Suprapubic skin (tissue), 4 donors: ENCODE measurements at regions not wholly inside any gene's neighbourhood (a gene's known extent, or its start where the extent isn't known, plus 50 kb on each side); places are given as distances from the start of the nearest gene placed in this dataset.

Experiments
- DNase-seq, 2 donors: peaks; one replicate each; pipeline ENCODE4 v3.0.0-alpha.2; 2019; ENCODE audit warnings: low spot score in 2 of 2
- H3K27ac ChIP-seq: fragments of 200-600 bp; sonication (generic); one replicate; pipeline ENCODE4 v1.5.1; 2019
- H3K27me3 ChIP-seq: fragments of 200-600 bp; sonication (generic); one replicate; pipeline ENCODE4 v1.5.1; 2019
- H3K36me3 ChIP-seq: fragments of 200-600 bp; sonication (generic); one replicate; pipeline ENCODE4 v1.5.1; 2019
- H3K4me1 ChIP-seq: fragments of 200-600 bp; sonication (generic); one replicate; pipeline ENCODE4 v1.5.1; 2019
- H3K4me3 ChIP-seq: fragments of 200-600 bp; sonication (generic); one replicate; pipeline ENCODE4 v1.5.1; 2019; ENCODE audit warnings: mild to moderate bottlenecking
- H3K9me3 ChIP-seq: fragments of 200-600 bp; sonication (generic); one replicate; pipeline ENCODE4 v1.5.1; 2019
- CTCF ChIP-seq, 2 donors: fragments of 200-600 bp in 1 of 2; fragments of 450-650 bp in 1 of 2; sonication (generic) in 1 of 2; IDR thresholded peaks; one replicate each; pipeline ENCODE4 v1.5.1; 2016 to 2019; ENCODE audit warnings: antibody characterized with exemption in 2 of 2, mild to moderate bottlenecking in 1 of 2, moderate library complexity in 1 of 2
- EP300 ChIP-seq: sonication (generic); formaldehyde crosslinking; IDR thresholded peaks from one replicate; pipeline ENCODE4 v1.6.1; 2017; ENCODE audit warnings: antibody characterized with exemption
- POLR2A ChIP-seq, 2 donors: fragments of 450-650 bp; IDR thresholded peaks; one replicate each; pipeline ENCODE4 v1.6.1; 2017; ENCODE audit warnings: antibody characterized with exemption in 2 of 2, mild to moderate bottlenecking in 2 of 2, moderate library complexity in 2 of 2
- POLR2AphosphoS5 ChIP-seq, 3 donors: sonication (generic); formaldehyde crosslinking; IDR thresholded peaks; one replicate each; pipeline ENCODE4 v1.6.1; 2017; ENCODE audit warnings: antibody characterized with exemption in 3 of 3
- WGBS: methylation state at CpG from one replicate; pipeline ENCODE4 v1.1.5; 2018; 5-methylcytosine and 5-hydroxymethylcytosine counted together

- TF ChIP-seq EP300 (no peak), POLR2AphosphoS5 (IDR thresholded peaks at IDR 0.05) (no peak), POLR2A (IDR thresholded peaks at IDR 0.05) (no peak), CTCF (IDR thresholded peaks at IDR 0.05) (no peak)
- no peaks in the 10 kb centered on the region for H3K9me3 ChIP-seq
Observed at GRCh38 chr6:109269953-109270517, 112.2 kb downstream of the CD164 start.

DNA sequence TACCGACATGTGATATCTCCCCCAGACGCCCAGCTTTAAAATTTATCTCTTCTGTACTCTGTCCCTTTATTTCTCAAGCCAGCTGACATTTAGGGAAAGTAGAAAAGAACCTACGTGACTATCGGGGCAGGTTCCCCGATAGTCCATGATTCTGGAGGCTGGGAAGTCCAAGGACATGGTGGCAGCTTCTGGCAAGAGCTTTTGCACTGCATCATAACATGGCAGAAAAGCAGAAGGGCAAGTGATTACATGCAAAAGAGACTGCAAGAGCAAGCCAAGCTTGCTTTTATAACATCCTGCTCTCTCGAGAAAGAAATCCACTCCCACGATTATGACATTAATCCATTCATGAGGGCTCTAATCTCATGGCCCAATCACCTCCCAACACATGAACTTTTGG lies 113.2 kb downstream of the CD164 start:
- no peak for DNase-seq
- TF ChIP-seq POLR2A (IDR thresholded peaks at IDR 0.05): no peak
- no peak for TF ChIP-seq EP300
- no peak for TF ChIP-seq CTCF (IDR thresholded peaks at IDR 0.05)
- TF ChIP-seq POLR2AphosphoS5 (IDR thresholded peaks at IDR 0.05): no peak
- no peak overlapping the region for H3K4me3 ChIP-seq
- no peaks in the 10 kb centered on the region for H3K36me3 ChIP-seq
- H3K27ac ChIP-seq: no peak overlapping the region
- no peaks in the 10 kb centered on the region for H3K9me3 ChIP-seq
- no peaks in the 10 kb centered on the region for H3K27me3 ChIP-seq
- WGBS: 76% methylated on average over 7 of the region's 7 CpGs
- no peaks in the 10 kb centered on the region for H3K4me1 ChIP-seq

More at GRCh38 chr6:109269953-109270517, 112.2 kb downstream of the CD164 start:
- Histone ChIP-seq H3K27ac (no peak overlapping the region), H3K27me3 (no peaks in the 10 kb centered on the region), H3K4me1 (no peaks in the 10 kb centered on the region), H3K36me3 (no peaks in the 10 kb centered on the region), H3K4me3 (no peak overlapping the region)
- 50% methylated on average over 1 of the region's 1 CpG for WGBS
- DNase-seq: no peak

DNA sequence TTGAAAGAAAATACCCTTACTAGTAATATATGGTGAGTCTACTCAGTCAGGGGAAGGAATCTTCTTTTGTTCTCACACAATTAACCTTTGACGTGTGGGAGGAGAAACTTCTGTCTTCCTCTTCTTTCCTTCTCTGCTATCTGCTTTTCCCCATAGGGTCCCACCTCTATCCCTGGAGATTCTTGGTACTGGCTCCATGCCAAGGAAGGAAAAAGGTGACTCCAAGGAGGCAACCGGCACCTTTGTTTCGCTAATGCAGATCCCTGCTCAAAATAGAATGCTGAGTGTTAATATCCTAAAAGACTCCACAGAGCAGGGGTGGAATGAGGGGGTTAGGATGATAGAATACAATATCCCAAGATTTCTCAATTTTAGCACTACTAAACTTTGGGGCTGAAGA lies 116.7 kb downstream of the CD164 start:
- Histone ChIP-seq H3K4me3 (no peak overlapping the region), H3K4me1 (no peaks in the 10 kb centered on the region), H3K27ac (no peak overlapping the region), H3K9me3 (no peaks in the 10 kb centered on the region), H3K36me3 (no peaks in the 10 kb centered on the region), H3K27me3 (no peaks in the 10 kb centered on the region)
- no peak for DNase-seq
- WGBS: 93% methylated on average over 3 of the region's 3 CpGs
- TF ChIP-seq EP300: no peak
- no peak for TF ChIP-seq CTCF (IDR thresholded peaks at IDR 0.05)
- TF ChIP-seq POLR2AphosphoS5 (IDR thresholded peaks at IDR 0.05): no peak
- no peak for TF ChIP-seq POLR2A (IDR thresholded peaks at IDR 0.05)

DNA sequence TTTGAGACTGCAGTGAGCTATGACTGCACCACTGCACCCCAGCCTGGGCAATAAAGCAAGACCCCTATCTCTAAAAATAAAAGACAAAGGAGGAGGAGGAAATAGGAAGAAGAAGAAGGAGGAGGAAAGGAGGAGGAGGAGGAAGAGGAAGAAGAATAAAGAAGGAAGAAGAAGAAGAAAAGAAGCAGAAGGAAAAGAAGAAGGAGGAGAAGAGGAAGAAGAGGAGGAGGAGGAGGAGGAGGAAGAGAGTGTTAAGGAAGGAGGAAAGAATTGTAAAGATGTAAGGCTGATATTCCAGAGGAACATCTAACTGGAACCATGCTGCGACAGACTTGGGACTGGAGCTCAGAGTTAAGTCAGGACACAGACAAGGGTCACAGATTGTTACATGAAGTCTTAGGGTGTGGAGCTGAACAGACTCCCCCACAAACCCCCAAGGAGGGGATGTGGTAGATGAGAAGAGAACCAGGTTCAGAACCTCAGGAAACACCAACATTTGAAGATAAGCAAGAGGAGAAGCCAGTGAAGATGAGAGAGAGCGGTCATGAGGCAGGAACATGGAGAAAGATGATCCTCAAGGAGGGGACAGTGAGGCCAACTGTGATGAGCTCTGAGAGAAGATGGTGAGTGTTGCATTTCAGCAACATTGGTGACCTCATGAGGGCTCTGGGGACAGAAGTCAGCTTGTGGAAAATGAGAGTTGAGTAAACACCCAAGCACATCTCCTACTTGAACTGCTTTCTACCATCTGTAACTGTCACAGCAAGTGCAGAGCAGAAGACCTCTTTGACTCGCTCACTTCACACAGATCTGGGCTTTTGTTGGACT lies 118.2 kb downstream of the CD164 start:
- no peaks in the 10 kb centered on the region for H3K9me3 ChIP-seq
- WGBS: 97% methylated on average over 3 of the region's 3 CpGs
- no peaks in the 10 kb centered on the region for H3K4me1 ChIP-seq
- TF ChIP-seq POLR2AphosphoS5 (IDR thresholded peaks at IDR 0.05) (no peak), EP300 (no peak), CTCF (IDR thresholded peaks at IDR 0.05) (no peak), POLR2A (IDR thresholded peaks at IDR 0.05) (no peak)
- no peak overlapping the region for H3K27ac ChIP-seq
- H3K36me3 ChIP-seq: no peaks in the 10 kb centered on the region
- DNase-seq: no peak
- no peaks in the 10 kb centered on the region for H3K27me3 ChIP-seq
- no peak overlapping the region for H3K4me3 ChIP-seq

DNA sequence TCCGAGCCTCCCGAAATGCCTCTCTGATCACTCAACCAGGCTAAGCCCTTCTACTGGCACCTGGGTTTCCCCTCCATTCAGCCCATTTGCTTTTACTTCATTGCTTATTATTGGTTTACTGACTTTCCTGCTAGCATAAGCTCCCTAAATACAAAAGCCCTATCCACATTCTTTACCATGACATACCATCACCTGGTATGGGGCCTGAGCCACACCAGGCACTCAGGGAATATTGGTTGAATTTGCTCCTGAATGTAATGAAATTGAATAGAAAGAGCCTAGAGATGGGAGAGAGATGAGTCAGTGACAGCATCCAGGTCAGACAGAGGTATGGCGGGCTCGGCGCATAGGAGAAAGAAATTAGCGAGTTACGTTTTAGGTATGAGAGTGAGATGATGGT lies 120.0 kb downstream of the CD164 start:
- no peak overlapping the region for H3K27ac ChIP-seq
- H3K27me3 ChIP-seq: no peaks in the 10 kb centered on the region
- no peak for DNase-seq
- WGBS: 94% methylated on average over 7 of the region's 7 CpGs
- H3K9me3 ChIP-seq: no peaks in the 10 kb centered on the region
- no peaks in the 10 kb centered on the region for H3K4me1 ChIP-seq
- H3K4me3 ChIP-seq: no peak overlapping the region
- H3K36me3 ChIP-seq: no peaks in the 10 kb centered on the region
- TF ChIP-seq POLR2AphosphoS5 (IDR thresholded peaks at IDR 0.05) (no peak), POLR2A (IDR thresholded peaks at IDR 0.05) (no peak), EP300 (no peak), CTCF (IDR thresholded peaks at IDR 0.05) (no peak)
